SK-N-SH treated with all-trans-retinoic acid at 6 μM for 48 hours (cell line): ENCODE measurements at regions not wholly inside any gene's neighbourhood (a gene's known extent, or its start where the extent isn't known, plus 50 kb on each side); places are given as distances from the start of the nearest gene placed in this dataset.

ENCODE experiments used
- ATAC-seq: fragments of 200-7000 bp; cut with Tn5 transposase; 3 replicates; pipeline ENCODE4 v1.9.1; 2020; ENCODE audit warnings: mild to moderate bottlenecking, moderate library complexity
- ARNTL ChIP-seq: fragments of 450-650 bp; formaldehyde crosslinking; IDR thresholded peaks from 2 replicates; pipeline ENCODE4 v1.5.0; 2020; ENCODE audit warnings: low read depth, mild to moderate bottlenecking, moderate library complexity, borderline replicate concordance
- BACH2 ChIP-seq: fragments of 250-450 bp; sonication (Bioruptor Pico); IDR thresholded peaks from 2 replicates; pipeline ENCODE4 v1.9.0; 2021; ENCODE audit warnings: mild to moderate bottlenecking, borderline replicate concordance
- CSDC2 ChIP-seq: fragments of 250-450 bp; sonication (Bioruptor Pico); IDR thresholded peaks from 2 replicates; pipeline ENCODE4 v1.5.0; 2020; ENCODE audit warnings: mild to moderate bottlenecking, moderate library complexity
- ESRRG ChIP-seq: fragments of 250-450 bp; sonication (Bioruptor Pico); IDR thresholded peaks from 2 replicates; pipeline ENCODE4 v1.6.1; 2021; ENCODE audit warnings: mild to moderate bottlenecking
- GLIS3 ChIP-seq: fragments of 250-450 bp; sonication (Bioruptor Pico); IDR thresholded peaks from 2 replicates; pipeline ENCODE4 v1.5.0; 2020; ENCODE audit warnings: mild to moderate bottlenecking, moderate library complexity
- ISL1 ChIP-seq: fragments of 250-450 bp; sonication (Bioruptor Pico); IDR thresholded peaks from 2 replicates; pipeline ENCODE4 v2.1.2; 2022; ENCODE audit warnings: mild to moderate bottlenecking, moderate library complexity
- OSR1 ChIP-seq: fragments of 250-450 bp; sonication (Bioruptor Pico); IDR thresholded peaks from 2 replicates; pipeline ENCODE4 v1.8.0; 2022; ENCODE audit warnings: moderate library complexity, mild to moderate bottlenecking, inconsistent platforms
- PPARA ChIP-seq: fragments of 250-450 bp; sonication (Bioruptor Pico); IDR thresholded peaks from 2 replicates; pipeline ENCODE4 v1.5.0; 2020; ENCODE audit warnings: mild to moderate bottlenecking, borderline replicate concordance
- RARB ChIP-seq: fragments of 250-450 bp; sonication (Bioruptor Pico); IDR thresholded peaks from 2 replicates; pipeline ENCODE4 v1.8.0; 2021; ENCODE audit warnings: mild to moderate bottlenecking, moderate library complexity
- SNAI2 ChIP-seq: fragments of 250-450 bp; sonication (Bioruptor Pico); IDR thresholded peaks from 2 replicates; pipeline ENCODE4 v1.5.0; 2020; ENCODE audit warnings: mild to moderate bottlenecking, moderate library complexity
- TCF4 ChIP-seq: fragments of 250-450 bp; sonication (Bioruptor Pico); IDR thresholded peaks from 2 replicates; pipeline ENCODE4 v1.8.0; 2021; ENCODE audit warnings: mild to moderate bottlenecking, moderate library complexity, borderline replicate concordance
- TOX ChIP-seq: fragments of 250-450 bp; sonication (Bioruptor Pico); IDR thresholded peaks from 2 replicates; pipeline ENCODE4 v1.8.0; 2021; ENCODE audit warnings: mild to moderate bottlenecking, moderate library complexity, borderline replicate concordance
- ZFP3 ChIP-seq: fragments of 250-450 bp; sonication (Bioruptor Pico); IDR thresholded peaks from 2 replicates; pipeline ENCODE4 v1.5.0; 2020; ENCODE audit warnings: mild to moderate bottlenecking, moderate library complexity
- ZFP30 ChIP-seq: fragments of 450-650 bp; formaldehyde crosslinking; IDR thresholded peaks from 2 replicates; pipeline ENCODE4 v1.5.0; 2022; ENCODE audit warnings: mild to moderate bottlenecking, moderate library complexity
- ZNF565 ChIP-seq: fragments of 450-650 bp; formaldehyde crosslinking; conservative IDR thresholded peaks from 2 replicates; pipeline ENCODE4 v1.5.0; 2020; ENCODE audit warnings: low read depth, mild to moderate bottlenecking, moderate library complexity
- ZNF70 ChIP-seq: fragments of 450-650 bp; formaldehyde crosslinking; IDR thresholded peaks from 2 replicates; pipeline ENCODE4 v1.5.0; 2020; ENCODE audit warnings: mild to moderate bottlenecking, moderate library complexity
- ZNF8 ChIP-seq: fragments of 450-650 bp; formaldehyde crosslinking; IDR thresholded peaks from 2 replicates; pipeline ENCODE4 v1.5.0; 2020; ENCODE audit warnings: mild to moderate bottlenecking, moderate library complexity
- TF ChIP-seq, protein P1 (sequence below): fragments of 250-450 bp; sonication (Bioruptor Pico); IDR thresholded peaks from 2 replicates; pipeline ENCODE4 v1.5.0; 2020; ENCODE audit warnings: mild to moderate bottlenecking, moderate library complexity
- TF ChIP-seq, protein P2 (sequence below): fragments of 250-450 bp; sonication (Bioruptor Pico); IDR thresholded peaks from 2 replicates; pipeline ENCODE4 v1.8.0; 2021; ENCODE audit warnings: low read depth, mild to moderate bottlenecking, moderate library complexity, borderline replicate concordance
- TF ChIP-seq, protein P3 (sequence below): fragments of 250-450 bp; sonication (Bioruptor Pico); IDR thresholded peaks from 2 replicates; pipeline ENCODE4 v1.5.1; 2020; ENCODE audit warnings: low read depth, mild to moderate bottlenecking, moderate library complexity
- TF ChIP-seq, protein P4 (sequence below): fragments of 250-450 bp; sonication (Bioruptor Pico); IDR thresholded peaks from 2 replicates; pipeline ENCODE4 v1.8.0; 2020; ENCODE audit warnings: mild to moderate bottlenecking, moderate library complexity, borderline replicate concordance
- TF ChIP-seq, protein P5 (sequence below): fragments of 250-450 bp; sonication (Bioruptor Pico); IDR thresholded peaks from 2 replicates; pipeline ENCODE4 v1.5.1; 2021; ENCODE audit warnings: mild to moderate bottlenecking, moderate library complexity

DNA sequence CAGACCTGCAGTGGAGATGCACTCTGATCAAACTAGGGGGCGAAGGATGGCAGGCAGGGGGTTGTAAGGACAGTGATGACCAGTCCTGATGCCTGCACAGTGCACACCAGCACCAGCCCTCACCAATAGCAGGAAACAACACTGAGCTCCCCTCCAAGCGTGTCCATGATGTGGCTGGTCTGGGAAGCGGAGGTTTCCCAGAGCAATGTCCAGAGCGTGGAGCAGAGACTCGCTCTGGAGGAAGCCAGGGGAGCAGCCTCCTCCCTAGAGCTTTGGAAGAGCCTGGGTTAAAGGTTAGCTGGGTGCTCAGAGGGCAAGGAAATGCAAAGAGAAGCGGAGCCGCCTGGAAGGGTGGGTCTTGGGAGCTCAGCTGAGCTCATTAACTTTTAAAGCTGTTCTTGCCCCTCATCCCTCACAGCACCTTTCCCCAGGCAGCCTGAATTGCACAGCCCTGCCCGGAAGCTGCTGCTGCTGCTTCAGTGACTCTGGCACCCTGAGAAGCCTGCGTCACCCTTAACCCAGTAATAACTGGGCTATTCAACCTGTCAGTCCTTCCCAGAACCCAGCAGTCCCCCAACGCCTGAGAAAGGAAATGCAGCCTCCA, 162.2 kb upstream of the RAB4A start:
- TF ChIP-seq, protein P1, sequence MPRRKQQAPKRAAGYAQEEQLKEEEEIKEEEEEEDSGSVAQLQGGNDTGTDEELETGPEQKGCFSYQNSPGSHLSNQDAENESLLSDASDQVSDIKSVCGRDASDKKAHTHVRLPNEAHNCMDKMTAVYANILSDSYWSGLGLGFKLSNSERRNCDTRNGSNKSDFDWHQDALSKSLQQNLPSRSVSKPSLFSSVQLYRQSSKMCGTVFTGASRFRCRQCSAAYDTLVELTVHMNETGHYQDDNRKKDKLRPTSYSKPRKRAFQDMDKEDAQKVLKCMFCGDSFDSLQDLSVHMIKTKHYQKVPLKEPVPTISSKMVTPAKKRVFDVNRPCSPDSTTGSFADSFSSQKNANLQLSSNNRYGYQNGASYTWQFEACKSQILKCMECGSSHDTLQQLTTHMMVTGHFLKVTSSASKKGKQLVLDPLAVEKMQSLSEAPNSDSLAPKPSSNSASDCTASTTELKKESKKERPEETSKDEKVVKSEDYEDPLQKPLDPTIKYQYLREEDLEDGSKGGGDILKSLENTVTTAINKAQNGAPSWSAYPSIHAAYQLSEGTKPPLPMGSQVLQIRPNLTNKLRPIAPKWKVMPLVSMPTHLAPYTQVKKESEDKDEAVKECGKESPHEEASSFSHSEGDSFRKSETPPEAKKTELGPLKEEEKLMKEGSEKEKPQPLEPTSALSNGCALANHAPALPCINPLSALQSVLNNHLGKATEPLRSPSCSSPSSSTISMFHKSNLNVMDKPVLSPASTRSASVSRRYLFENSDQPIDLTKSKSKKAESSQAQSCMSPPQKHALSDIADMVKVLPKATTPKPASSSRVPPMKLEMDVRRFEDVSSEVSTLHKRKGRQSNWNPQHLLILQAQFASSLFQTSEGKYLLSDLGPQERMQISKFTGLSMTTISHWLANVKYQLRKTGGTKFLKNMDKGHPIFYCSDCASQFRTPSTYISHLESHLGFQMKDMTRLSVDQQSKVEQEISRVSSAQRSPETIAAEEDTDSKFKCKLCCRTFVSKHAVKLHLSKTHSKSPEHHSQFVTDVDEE (CRISPR knock-in tag), result no peak
- TF ChIP-seq TOX (CRISPR knock-in tag) (no peak), ZFP30 (no peak), ESRRG (CRISPR knock-in tag) (no peak), ZFP3 (no peak), ARNTL (CRISPR knock-in tag) (no peak), TCF4 (CRISPR knock-in tag) (no peak), GLIS3 (no peak), OSR1 (CRISPR knock-in tag) (no peak), ZNF8 (CRISPR knock-in tag) (no peak), BACH2 (CRISPR knock-in tag) (no peak)
- TF ChIP-seq, protein P2, sequence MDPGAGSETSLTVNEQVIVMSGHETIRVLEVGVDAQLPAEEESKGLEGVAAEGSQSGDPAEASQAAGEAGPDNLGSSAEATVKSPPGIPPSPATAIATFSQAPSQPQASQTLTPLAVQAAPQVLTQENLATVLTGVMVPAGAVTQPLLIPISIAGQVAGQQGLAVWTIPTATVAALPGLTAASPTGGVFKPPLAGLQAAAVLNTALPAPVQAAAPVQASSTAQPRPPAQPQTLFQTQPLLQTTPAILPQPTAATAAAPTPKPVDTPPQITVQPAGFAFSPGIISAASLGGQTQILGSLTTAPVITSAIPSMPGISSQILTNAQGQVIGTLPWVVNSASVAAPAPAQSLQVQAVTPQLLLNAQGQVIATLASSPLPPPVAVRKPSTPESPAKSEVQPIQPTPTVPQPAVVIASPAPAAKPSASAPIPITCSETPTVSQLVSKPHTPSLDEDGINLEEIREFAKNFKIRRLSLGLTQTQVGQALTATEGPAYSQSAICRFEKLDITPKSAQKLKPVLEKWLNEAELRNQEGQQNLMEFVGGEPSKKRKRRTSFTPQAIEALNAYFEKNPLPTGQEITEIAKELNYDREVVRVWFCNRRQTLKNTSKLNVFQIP, result no peak
- TF ChIP-seq, protein P3, sequence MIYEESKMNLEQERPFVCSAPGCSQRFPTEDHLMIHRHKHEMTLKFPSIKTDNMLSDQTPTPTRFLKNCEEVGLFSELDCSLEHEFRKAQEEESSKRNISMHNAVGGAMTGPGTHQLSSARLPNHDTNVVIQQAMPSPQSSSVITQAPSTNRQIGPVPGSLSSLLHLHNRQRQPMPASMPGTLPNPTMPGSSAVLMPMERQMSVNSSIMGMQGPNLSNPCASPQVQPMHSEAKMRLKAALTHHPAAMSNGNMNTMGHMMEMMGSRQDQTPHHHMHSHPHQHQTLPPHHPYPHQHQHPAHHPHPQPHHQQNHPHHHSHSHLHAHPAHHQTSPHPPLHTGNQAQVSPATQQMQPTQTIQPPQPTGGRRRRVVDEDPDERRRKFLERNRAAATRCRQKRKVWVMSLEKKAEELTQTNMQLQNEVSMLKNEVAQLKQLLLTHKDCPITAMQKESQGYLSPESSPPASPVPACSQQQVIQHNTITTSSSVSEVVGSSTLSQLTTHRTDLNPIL (CRISPR knock-in tag), result no peak
- ATAC-seq, result no peak

DNA sequence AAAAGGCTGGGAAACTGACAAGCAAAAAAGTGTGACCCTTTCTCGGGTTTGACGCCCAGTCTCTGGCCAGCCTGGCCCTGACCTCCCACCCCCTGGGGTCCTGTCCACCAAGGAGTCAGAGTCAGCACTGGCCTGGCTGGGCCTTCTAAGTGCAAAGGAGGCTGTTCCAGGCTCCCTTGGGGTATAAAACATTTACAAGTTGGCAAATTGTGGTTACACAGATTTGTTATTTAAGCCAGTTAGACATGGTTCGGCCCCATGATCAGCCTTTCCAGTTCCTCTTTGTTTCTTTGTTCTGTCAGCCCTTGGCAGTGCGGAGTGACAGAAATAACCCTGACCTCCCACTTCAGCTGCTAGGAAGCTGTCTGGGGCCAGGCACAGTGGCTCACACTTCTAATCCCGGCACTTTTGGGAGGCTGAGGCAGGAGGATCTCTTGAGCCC, 161.6 kb upstream of the RAB4A start:
- no peak for ATAC-seq
- TF ChIP-seq BACH2 (CRISPR knock-in tag) (no peak), ZNF565 (CRISPR knock-in tag) (no peak), ESRRG (CRISPR knock-in tag) (no peak), ZNF70 (CRISPR knock-in tag) (no peak), RARB (CRISPR knock-in tag) (no peak), PPARA (CRISPR knock-in tag) (no peak), SNAI2 (CRISPR knock-in tag) (no peak), ARNTL (CRISPR knock-in tag) (no peak), ZNF8 (CRISPR knock-in tag) (no peak), CSDC2 (no peak), TOX (CRISPR knock-in tag) (no peak), TCF4 (CRISPR knock-in tag) (no peak), GLIS3 (no peak), OSR1 (CRISPR knock-in tag) (no peak), ISL1 (CRISPR knock-in tag) (no peak)
- TF ChIP-seq, protein P4, sequence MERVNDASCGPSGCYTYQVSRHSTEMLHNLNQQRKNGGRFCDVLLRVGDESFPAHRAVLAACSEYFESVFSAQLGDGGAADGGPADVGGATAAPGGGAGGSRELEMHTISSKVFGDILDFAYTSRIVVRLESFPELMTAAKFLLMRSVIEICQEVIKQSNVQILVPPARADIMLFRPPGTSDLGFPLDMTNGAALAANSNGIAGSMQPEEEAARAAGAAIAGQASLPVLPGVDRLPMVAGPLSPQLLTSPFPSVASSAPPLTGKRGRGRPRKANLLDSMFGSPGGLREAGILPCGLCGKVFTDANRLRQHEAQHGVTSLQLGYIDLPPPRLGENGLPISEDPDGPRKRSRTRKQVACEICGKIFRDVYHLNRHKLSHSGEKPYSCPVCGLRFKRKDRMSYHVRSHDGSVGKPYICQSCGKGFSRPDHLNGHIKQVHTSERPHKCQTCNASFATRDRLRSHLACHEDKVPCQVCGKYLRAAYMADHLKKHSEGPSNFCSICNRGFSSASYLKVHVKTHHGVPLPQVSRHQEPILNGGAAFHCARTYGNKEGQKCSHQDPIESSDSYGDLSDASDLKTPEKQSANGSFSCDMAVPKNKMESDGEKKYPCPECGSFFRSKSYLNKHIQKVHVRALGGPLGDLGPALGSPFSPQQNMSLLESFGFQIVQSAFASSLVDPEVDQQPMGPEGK (CRISPR knock-in tag), result no peak
- TF ChIP-seq, protein P2, result no peak
- TF ChIP-seq, protein P5, sequence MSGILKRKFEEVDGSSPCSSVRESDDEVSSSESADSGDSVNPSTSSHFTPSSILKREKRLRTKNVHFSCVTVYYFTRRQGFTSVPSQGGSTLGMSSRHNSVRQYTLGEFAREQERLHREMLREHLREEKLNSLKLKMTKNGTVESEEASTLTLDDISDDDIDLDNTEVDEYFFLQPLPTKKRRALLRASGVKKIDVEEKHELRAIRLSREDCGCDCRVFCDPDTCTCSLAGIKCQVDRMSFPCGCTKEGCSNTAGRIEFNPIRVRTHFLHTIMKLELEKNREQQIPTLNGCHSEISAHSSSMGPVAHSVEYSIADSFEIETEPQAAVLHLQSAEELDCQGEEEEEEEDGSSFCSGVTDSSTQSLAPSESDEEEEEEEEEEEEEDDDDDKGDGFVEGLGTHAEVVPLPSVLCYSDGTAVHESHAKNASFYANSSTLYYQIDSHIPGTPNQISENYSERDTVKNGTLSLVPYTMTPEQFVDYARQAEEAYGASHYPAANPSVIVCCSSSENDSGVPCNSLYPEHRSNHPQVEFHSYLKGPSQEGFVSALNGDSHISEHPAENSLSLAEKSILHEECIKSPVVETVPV (CRISPR knock-in tag), result no peak
- TF ChIP-seq, all 23 proteins: peak for 0
